Testis (tissue), 2 donors: ENCODE measurements at regions not wholly inside any gene's neighbourhood (a gene's known extent, or its start where the extent isn't known, plus 50 kb on each side); places are given as distances from the start of the nearest gene placed in this dataset.

ENCODE experiments used
- POLR2A ChIP-seq: fragments of 450-650 bp; IDR thresholded peaks from one replicate; pipeline ENCODE4 v1.6.1; 2017; ENCODE audit warnings: antibody characterized with exemption, mild to moderate bottlenecking, moderate library complexity
- TF ChIP-seq, protein P1 (sequence below), 3 experiments: fragments of 450-650 bp in 2 of 3; fragments of 200-600 bp in 1 of 3; sonication (generic) in 1 of 3; IDR thresholded peaks; one replicate each; pipeline ENCODE4 v1.5.1; 2016 to 2019; ENCODE audit warnings: antibody characterized with exemption in 3 of 3, mild to moderate bottlenecking in 2 of 3, moderate library complexity in 1 of 3

DNA sequence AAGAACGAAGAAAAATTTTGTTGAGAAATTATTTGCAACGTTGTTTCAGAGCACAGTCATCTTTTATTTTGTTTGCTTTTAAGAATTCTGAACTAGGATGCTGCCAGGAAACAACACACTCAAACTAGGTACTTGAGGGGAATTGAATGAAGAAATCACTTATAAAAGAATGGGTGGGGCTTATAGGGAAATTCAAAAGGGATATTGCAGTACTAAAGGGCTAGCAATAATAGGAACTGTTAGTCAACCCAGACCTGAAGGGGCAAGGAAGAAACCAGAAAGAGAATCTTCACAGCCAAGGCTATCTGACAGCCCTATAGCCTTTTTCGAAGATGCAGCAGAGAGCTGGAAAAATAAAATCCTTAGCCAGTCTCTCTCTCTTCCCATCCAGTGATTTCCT lies 179.3 kb downstream of the RPRM start:
- TF ChIP-seq, protein P1, sequence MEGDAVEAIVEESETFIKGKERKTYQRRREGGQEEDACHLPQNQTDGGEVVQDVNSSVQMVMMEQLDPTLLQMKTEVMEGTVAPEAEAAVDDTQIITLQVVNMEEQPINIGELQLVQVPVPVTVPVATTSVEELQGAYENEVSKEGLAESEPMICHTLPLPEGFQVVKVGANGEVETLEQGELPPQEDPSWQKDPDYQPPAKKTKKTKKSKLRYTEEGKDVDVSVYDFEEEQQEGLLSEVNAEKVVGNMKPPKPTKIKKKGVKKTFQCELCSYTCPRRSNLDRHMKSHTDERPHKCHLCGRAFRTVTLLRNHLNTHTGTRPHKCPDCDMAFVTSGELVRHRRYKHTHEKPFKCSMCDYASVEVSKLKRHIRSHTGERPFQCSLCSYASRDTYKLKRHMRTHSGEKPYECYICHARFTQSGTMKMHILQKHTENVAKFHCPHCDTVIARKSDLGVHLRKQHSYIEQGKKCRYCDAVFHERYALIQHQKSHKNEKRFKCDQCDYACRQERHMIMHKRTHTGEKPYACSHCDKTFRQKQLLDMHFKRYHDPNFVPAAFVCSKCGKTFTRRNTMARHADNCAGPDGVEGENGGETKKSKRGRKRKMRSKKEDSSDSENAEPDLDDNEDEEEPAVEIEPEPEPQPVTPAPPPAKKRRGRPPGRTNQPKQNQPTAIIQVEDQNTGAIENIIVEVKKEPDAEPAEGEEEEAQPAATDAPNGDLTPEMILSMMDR (IDR thresholded peaks at IDR 0.05) = no peak
- no peak for TF ChIP-seq POLR2A
